ENCODE measurements at regions not wholly inside any gene's neighbourhood (a gene's known extent, or its start where the extent isn't known, plus 50 kb on each side); places are given as distances from the start of the nearest gene placed in this dataset.

DNA sequence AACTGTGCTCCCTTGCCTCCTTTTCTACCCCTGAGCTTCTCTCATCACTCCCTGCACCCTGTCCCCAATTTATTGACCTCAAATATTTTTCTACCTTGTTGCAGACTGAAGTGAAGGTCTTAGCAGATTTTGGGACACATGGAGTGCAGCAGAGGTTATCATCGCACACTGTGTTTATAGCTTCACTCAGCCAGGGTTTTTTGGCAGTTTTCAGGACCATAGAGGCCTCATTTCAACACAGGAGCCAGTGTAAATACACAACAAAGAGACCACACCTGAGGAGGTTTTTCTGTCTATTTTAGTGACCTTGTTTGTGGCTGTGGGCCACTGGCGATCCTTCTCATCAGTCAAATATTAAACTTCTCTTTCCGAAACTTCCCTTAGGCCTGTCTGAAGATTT is 457.1 kb downstream of the SPRY1 start:
- ChIA-PET POLR2A (no interaction called here), CTCF (interaction anchor here (1.6 kb wide), 1 partner anchor 38 kb away, joined by 4 read pairs; no protein-coding TSS in a partner anchor)
- no peak overlapping the region for H3K4me2 ChIP-seq
- H3K4me3 ChIP-seq (ENCODE audit: low read depth in 2 of 2, low read length in 1 of 2): no peak overlapping the region
- no peaks in the 10 kb centered on the region for H4K20me1 ChIP-seq (ENCODE audit: insufficient read depth)
- H3K4me1 ChIP-seq (ENCODE audit: control insufficient read depth in 1 of 2, insufficient read depth in 2 of 2, low read depth in 1 of 2, low read length in 1 of 2): peaks cover 6 to 8% of the 10 kb centered on the region in 2 experiments; a peak in 2 of 4 replicates
- DNase-seq: no peak
- H3K9me3 ChIP-seq: no peaks in the 10 kb centered on the region
- no peak overlapping the region for H2AFZ ChIP-seq (ENCODE audit: low read depth)
- no peaks in the 10 kb centered on the region for H3K27me3 ChIP-seq (ENCODE audit: insufficient read depth)
- H3K79me2 ChIP-seq (ENCODE audit: insufficient read depth): no peaks in the 10 kb centered on the region
- no peak for TF ChIP-seq FOSL2 (IDR thresholded peaks at IDR 0.05; ENCODE audit: borderline replicate concordance, low read depth)
- no peak for TF ChIP-seq NRF1 (IDR thresholded peaks at IDR 0.05; ENCODE audit: low read depth, low read length)
- TF ChIP-seq EP300 (IDR thresholded peaks at IDR 0.05; ENCODE audit: borderline replicate concordance in 1 of 2, low read depth in 1 of 2, low read length in 1 of 2): no peak
- no peak for TF ChIP-seq EZH2phosphoT487 (IDR thresholded peaks at IDR 0.05; ENCODE audit: borderline replicate concordance, low read depth)
- TF ChIP-seq, protein P1, sequence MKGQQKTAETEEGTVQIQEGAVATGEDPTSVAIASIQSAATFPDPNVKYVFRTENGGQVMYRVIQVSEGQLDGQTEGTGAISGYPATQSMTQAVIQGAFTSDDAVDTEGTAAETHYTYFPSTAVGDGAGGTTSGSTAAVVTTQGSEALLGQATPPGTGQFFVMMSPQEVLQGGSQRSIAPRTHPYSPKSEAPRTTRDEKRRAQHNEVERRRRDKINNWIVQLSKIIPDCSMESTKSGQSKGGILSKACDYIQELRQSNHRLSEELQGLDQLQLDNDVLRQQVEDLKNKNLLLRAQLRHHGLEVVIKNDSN (IDR thresholded peaks at IDR 0.05; ENCODE audit: borderline replicate concordance, low read depth): no peak
- TF ChIP-seq GABPA (IDR thresholded peaks at IDR 0.05; ENCODE audit: low read depth): no peak
- no peak for TF ChIP-seq RAD21 (IDR thresholded peaks at IDR 0.05; ENCODE audit: low read length)
- no peak for TF ChIP-seq CHD2 (IDR thresholded peaks at IDR 0.05; ENCODE audit: low read length, partially characterized antibody)
- TF ChIP-seq SIN3A (IDR thresholded peaks at IDR 0.05; ENCODE audit: borderline replicate concordance, low read depth, low read length): no peak
- TF ChIP-seq, protein P2, sequence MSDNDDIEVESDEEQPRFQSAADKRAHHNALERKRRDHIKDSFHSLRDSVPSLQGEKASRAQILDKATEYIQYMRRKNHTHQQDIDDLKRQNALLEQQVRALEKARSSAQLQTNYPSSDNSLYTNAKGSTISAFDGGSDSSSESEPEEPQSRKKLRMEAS (IDR thresholded peaks at IDR 0.05; ENCODE audit: low read depth): no peak
- no peak for TF ChIP-seq FOXM1 (IDR thresholded peaks at IDR 0.05; ENCODE audit: low read depth)
- TF ChIP-seq MEF2A (IDR thresholded peaks at IDR 0.05; ENCODE audit: borderline replicate concordance, low read depth): no peak
- no peak for TF ChIP-seq POLR2AphosphoS5 (IDR thresholded peaks at IDR 0.05; ENCODE audit: low read depth, low read length)
- H3K27ac ChIP-seq (ENCODE audit: low read depth in 2 of 2, low read length in 1 of 2): no peak overlapping the region
- H3K36me3 ChIP-seq (replicated peaks in 1 of 2; ENCODE audit: control insufficient read depth in 1 of 2, insufficient read depth in 2 of 2, low read length in 1 of 2): no peaks in the 10 kb centered on the region
- no peaks in the 10 kb centered on the region for H3K9me2 ChIP-seq
- no peak overlapping the region for H3K9ac ChIP-seq
- H3F3A ChIP-seq (replicated peaks; ENCODE audit: insufficient read depth): no peaks in the 10 kb centered on the region
- 98% methylated on average over 3 of the region's 3 CpGs for WGBS (ENCODE audit: low lambda C conversion rate)

DNA sequence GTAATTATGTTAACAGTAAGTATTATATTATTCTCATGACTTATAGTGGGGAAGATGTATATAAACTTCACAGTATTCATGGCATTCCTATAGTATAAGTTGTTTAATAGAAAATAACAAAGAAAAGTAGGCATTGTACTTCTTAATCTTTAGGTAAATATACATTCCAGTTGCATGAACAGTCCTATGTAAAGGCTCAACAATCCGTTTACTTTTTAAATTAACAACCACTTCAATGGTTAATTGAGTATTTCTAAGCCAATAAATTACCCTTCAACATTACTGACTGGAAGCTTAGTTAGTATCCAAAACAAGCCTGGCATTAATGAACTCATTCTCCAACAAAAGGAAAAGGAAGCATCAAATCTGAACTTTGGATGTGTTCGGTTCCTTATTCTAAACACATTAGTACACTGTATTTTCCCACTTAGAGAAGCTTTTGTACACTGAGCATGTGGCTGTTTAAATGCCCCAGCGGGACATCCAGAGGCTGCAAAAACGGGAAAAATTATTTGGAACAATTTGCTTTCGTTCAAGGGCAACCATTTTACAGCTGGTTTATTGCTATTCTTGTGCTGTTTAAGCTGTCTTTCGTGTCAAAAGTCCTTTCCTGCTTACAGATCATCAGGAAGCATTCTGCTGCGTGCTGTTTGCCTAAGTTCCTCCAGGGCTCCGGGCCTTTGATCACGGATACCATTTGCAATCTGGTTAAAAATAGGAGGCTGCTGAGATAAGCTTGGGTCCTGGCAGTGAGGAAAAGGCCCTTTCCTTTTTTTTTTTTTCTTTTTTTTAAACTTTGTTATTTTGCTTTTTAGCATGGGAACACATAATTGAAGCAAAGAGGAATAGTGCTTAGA is 460.3 kb downstream of the SPRY1 start:
- no peaks in the 10 kb centered on the region for H3K79me2 ChIP-seq (ENCODE audit: insufficient read depth)
- no peaks in the 10 kb centered on the region for H4K20me1 ChIP-seq (ENCODE audit: insufficient read depth)
- no peaks in the 10 kb centered on the region for H3K9me2 ChIP-seq
- no peaks in the 10 kb centered on the region for H3K27me3 ChIP-seq (ENCODE audit: insufficient read depth)
- H3K36me3 ChIP-seq (replicated peaks in 1 of 2; ENCODE audit: control insufficient read depth in 1 of 2, insufficient read depth in 2 of 2, low read length in 1 of 2): no peaks in the 10 kb centered on the region
- CTCF ChIA-PET: interaction anchor here (1.4 kb wide), 2 partner anchors 19 to 81 kb away, joined by 4 read pairs; no protein-coding TSS in a partner anchor
- peak overlapping the region in 1 of 2 experiments; percentile 62; a peak in 2 of 4 replicates for H3K27ac ChIP-seq (ENCODE audit: low read depth in 2 of 2, low read length in 1 of 2)
- peak overlapping the region; percentile 90 for H2AFZ ChIP-seq (ENCODE audit: low read depth)
- H3K4me1 ChIP-seq (ENCODE audit: control insufficient read depth in 1 of 2, insufficient read depth in 2 of 2, low read depth in 1 of 2, low read length in 1 of 2): peaks cover 6 to 8% of the 10 kb centered on the region in 2 experiments; a peak in 2 of 4 replicates
- peak overlapping the region; percentile 12 for H3K9ac ChIP-seq
- peak overlapping the region; percentile 36; the same call in 1 of the 2 replicates for H3K4me2 ChIP-seq
- no peak overlapping the region for H3K4me3 ChIP-seq (ENCODE audit: low read depth in 2 of 2, low read length in 1 of 2)
- no peaks in the 10 kb centered on the region for H3K9me3 ChIP-seq
- POLR2A ChIA-PET: interaction anchor here (0.5 kb wide), 1 partner anchor 66 kb away, joined by 4 read pairs; no protein-coding TSS in a partner anchor
- no peaks in the 10 kb centered on the region for H3F3A ChIP-seq (replicated peaks; ENCODE audit: insufficient read depth)
- WGBS (ENCODE audit: low lambda C conversion rate): 22% methylated on average over 9 of the region's 9 CpGs
- peak; percentile 41 for DNase-seq
- no peak for TF ChIP-seq RXRA (IDR thresholded peaks at IDR 0.05; ENCODE audit: borderline replicate concordance, low read depth)
- no peak; the same call in 1 of the 2 replicates for TF ChIP-seq RCOR1 (IDR thresholded peaks at IDR 0.05; ENCODE audit: low read length)
- no peak for TF ChIP-seq EZH2phosphoT487 (IDR thresholded peaks at IDR 0.05; ENCODE audit: borderline replicate concordance, low read depth)
- no peak for TF ChIP-seq FOSL2 (IDR thresholded peaks at IDR 0.05; ENCODE audit: borderline replicate concordance, low read depth)
- no peak for TF ChIP-seq SIN3A (IDR thresholded peaks at IDR 0.05; ENCODE audit: borderline replicate concordance, low read depth, low read length)
- TF ChIP-seq TEAD4 (IDR thresholded peaks at IDR 0.05; ENCODE audit: borderline replicate concordance, insufficient read depth): no peak
- no peak for TF ChIP-seq MEF2A (IDR thresholded peaks at IDR 0.05; ENCODE audit: borderline replicate concordance, low read depth)
- TF ChIP-seq, protein P3, sequence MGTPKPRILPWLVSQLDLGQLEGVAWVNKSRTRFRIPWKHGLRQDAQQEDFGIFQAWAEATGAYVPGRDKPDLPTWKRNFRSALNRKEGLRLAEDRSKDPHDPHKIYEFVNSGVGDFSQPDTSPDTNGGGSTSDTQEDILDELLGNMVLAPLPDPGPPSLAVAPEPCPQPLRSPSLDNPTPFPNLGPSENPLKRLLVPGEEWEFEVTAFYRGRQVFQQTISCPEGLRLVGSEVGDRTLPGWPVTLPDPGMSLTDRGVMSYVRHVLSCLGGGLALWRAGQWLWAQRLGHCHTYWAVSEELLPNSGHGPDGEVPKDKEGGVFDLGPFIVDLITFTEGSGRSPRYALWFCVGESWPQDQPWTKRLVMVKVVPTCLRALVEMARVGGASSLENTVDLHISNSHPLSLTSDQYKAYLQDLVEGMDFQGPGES (IDR thresholded peaks at IDR 0.05; ENCODE audit: low read depth, low read length): no peak
- peak; percentile 20; the same call in 1 of the 2 replicates for TF ChIP-seq YY1 (IDR thresholded peaks at IDR 0.05; ENCODE audit: low read depth)
- TF ChIP-seq JUND (IDR thresholded peaks at IDR 0.05): no peak
- TF ChIP-seq, protein P4, sequence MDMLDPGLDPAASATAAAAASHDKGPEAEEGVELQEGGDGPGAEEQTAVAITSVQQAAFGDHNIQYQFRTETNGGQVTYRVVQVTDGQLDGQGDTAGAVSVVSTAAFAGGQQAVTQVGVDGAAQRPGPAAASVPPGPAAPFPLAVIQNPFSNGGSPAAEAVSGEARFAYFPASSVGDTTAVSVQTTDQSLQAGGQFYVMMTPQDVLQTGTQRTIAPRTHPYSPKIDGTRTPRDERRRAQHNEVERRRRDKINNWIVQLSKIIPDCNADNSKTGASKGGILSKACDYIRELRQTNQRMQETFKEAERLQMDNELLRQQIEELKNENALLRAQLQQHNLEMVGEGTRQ (IDR thresholded peaks at IDR 0.05; ENCODE audit: borderline replicate concordance, low read depth, low read length): no peak
- TF ChIP-seq EP300 (IDR thresholded peaks at IDR 0.05; ENCODE audit: borderline replicate concordance in 1 of 2, low read depth in 1 of 2, low read length in 1 of 2): peak in 1 of 2 experiments; percentile 40; a peak in 1 of 4 replicates
- no peak for TF ChIP-seq NRF1 (IDR thresholded peaks at IDR 0.05; ENCODE audit: low read depth, low read length)
- no peak for TF ChIP-seq POLR2AphosphoS5 (IDR thresholded peaks at IDR 0.05; ENCODE audit: low read depth, low read length)

All from SK-N-SH (cell line).